ENCODE measurements at regions not wholly inside any gene's neighbourhood (a gene's known extent, or its start where the extent isn't known, plus 50 kb on each side); places are given as distances from the start of the nearest gene placed in this dataset.
A peak's percentile ranks its signal among the peaks of the same experiment; 100 is the strongest.

- DNase-seq, result peak; percentile 15 to 43
Observed at GRCh38 chr7:142319970-142320369, 62.1 kb upstream of the PRSS58 start.

- no peak for DNase-seq
Observed at GRCh38 chr7:142314281-142314680, 56.4 kb upstream of the PRSS58 start.

GRCh38 chr7:142313528-142313927 lies 55.7 kb upstream of the PRSS58 start:
- DNase-seq, result no peak

GRCh38 chr7:142311876-142312275 lies 54.0 kb upstream of the PRSS58 start:
- no peak for DNase-seq

GRCh38 chr7:142308918-142309317 lies 51.1 kb upstream of the PRSS58 start:
- no peak for DNase-seq

- no peak for DNase-seq
Observed at GRCh38 chr7:142308326-142308725, 50.5 kb upstream of the PRSS58 start.

Measured in stimulated activated CD4-positive, alpha-beta T cell treated with anti-CD3 and anti-CD28 coated beads, Interleukin-2, amount 100 ng/mL, for 48 hours (primary cell).